AG09319 (cell line): ENCODE measurements at regions not wholly inside any gene's neighbourhood (a gene's known extent, or its start where the extent isn't known, plus 50 kb on each side); places are given as distances from the start of the nearest gene placed in this dataset.

Experiments used
- DNase-seq: peaks from one replicate; pipeline ENCODE4 v3.0.0-alpha.2; 2010; ENCODE audit warnings: low read depth; ENCODE audit errors: extremely low read depth
- TF ChIP-seq, protein P1 (sequence below): IDR thresholded peaks from 2 replicates; pipeline ENCODE4 v1.5.1; 2011; ENCODE audit warnings: low read depth, mild to moderate bottlenecking, inconsistent platforms, low read length, moderate library complexity

DNA sequence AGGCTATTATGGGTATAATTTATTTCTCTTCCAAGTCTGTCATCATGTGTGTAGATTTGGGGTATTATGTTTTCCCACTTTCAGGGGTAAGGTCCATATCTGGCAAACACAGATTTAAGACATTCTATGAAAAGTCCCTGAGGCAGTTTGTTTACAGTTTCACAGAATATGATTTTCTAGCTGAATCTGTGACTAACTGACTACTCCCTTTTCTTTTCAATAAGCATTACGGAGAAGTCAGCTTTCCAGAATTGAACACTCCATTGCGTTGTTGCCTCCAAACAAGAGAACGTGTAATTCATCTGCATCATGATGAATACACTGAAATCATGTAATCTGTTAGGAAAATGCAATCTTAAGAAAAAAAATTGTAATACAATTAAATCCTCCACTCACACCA is 226.7 kb upstream of the SFRP2 start:
- TF ChIP-seq, protein P1, sequence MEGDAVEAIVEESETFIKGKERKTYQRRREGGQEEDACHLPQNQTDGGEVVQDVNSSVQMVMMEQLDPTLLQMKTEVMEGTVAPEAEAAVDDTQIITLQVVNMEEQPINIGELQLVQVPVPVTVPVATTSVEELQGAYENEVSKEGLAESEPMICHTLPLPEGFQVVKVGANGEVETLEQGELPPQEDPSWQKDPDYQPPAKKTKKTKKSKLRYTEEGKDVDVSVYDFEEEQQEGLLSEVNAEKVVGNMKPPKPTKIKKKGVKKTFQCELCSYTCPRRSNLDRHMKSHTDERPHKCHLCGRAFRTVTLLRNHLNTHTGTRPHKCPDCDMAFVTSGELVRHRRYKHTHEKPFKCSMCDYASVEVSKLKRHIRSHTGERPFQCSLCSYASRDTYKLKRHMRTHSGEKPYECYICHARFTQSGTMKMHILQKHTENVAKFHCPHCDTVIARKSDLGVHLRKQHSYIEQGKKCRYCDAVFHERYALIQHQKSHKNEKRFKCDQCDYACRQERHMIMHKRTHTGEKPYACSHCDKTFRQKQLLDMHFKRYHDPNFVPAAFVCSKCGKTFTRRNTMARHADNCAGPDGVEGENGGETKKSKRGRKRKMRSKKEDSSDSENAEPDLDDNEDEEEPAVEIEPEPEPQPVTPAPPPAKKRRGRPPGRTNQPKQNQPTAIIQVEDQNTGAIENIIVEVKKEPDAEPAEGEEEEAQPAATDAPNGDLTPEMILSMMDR, result no peak
- DNase-seq, result no peak

DNA sequence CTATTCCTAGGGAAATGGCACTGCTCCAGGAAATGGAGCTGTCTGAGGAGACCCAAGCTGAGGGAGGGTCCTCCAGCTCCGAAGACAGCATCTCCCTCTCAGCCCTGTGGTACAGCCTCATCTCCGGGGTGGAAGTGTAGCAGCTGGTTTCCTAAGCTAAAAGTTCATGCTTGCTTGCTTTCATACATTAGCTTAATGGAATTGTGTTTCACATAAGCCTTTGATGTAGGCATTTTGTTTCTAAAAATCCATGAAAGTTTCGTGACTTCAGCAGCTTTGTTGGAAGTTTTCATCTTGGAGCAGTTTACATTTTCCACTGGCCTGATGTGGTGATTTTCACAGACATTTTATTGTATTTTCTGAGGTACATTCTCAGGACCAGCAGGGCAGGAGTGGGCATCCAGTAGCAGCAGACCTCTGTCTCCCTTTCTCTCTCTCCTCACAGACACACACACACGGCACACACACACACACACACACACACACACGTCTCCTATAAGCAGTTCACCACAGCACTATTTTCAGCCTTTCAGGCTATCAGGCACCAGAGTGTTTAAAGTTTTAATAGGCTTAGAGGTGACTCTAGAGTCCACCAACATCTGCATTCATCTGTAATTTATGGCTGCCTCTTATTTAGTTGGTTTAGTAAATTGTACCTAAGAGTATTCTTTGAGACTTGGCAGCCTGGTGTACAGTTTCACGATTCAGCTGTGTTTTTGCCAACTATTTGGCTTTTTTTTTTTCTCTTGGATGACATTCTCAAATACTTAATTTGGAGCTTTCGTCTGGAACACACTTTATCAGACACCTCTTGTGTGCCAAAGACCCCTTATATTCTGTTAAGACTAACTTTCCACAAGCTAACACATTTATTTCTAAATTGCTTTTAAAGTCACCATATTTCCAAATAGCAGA is 225.8 kb upstream of the SFRP2 start:
- no peak for DNase-seq
- TF ChIP-seq, protein P1, result no peak

DNA sequence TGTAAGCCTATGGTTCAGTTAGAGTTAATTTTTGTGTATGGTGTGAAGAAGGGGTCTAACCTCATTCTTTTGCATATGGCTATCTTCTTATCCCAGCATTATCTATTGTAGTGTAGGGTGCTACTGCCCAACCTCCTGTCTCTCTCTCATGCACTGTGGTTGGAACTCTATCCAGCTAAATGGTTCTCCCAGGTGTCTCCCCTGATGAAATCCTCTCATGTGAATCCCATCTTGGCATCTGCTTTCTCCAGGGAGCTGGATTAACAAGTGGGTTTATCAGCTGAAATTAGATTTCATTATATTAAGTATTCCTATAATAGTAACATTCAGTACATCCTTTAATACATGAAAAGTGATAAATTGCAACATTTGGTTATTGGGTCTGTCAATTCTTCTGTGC is 224.7 kb upstream of the SFRP2 start:
- TF ChIP-seq, protein P1, result no peak
- no peak for DNase-seq

DNA sequence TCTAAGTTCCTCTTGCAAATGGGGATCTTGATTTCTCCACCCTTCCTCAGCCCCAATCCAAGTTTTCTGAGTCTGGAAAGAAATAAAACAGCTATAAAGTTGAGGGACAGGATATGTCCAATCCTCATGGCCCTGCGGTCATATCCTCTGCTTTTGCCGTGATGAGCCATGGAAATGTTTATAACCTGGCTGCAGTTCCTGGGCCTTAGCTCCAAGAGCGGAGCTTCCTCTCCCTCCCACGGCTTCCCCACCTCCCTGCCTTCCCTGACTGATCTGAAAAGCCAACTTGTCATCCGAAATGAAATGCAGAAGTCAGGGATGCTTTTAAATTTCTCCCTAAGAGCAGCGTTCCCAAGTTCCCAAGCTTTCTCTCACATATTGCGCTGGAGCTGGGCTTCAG is 221.5 kb upstream of the SFRP2 start:
- TF ChIP-seq, protein P1, result no peak
- no peak for DNase-seq

DNA sequence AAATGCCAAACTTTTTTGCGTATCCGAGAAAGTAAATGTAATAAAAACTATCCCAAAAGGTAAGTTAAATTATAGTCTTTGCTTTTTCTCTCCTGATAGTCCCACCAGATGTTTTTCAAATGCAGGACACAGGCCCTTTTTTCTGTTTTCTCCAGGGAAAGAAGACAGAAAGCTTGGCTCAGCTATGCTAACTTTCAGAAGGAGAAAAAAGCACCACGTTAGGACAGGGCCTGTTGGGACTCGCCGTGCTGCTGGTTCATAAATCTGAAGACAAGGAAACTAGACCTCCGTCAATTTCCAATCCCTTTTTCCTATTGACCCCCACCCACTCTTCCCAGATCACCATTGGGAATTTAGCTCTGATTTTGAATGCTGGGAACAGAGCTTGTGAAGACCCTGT is 220.9 kb upstream of the SFRP2 start:
- TF ChIP-seq, protein P1, result no peak
- no peak for DNase-seq

DNA sequence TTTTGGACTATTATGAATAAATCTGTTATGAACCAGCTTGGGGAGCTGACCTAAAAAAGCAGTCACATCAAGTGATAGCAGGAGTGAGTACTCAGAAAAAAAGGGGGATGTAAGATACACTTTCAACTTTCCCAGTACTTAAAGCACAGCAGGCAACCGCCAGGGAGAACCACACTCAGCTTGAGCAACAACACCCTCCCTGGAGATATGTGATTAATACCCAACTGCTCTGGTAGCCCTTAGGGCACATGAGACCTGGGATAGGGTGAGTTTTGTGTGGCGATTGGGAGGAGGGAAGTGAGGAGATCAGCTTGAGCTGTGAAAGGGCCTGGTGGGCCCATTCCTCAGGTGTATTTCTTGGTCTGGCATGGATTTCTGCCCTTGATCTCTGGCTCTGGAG is 220.3 kb upstream of the SFRP2 start:
- TF ChIP-seq, protein P1, result no peak
- DNase-seq, result no peak

DNA sequence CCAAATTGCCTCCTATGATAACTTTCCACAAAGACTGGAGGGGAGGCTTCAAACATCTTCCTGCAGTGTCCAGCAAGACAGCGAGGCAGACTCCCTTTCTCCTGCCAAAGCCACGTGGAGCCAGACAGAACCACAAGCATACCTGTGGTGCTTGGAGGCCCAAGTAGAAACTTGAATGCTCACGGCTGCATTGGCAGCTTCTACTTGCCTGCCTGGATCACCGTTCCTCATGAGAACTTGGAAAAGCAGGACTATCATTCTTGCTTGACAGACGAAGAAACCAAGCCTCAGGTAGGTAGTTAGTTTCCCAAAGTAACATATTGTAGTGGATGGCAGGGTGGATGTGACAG is 216.3 kb upstream of the SFRP2 start:
- TF ChIP-seq, protein P1, result no peak
- DNase-seq, result no peak
